Lower leg skin (tissue), 4 donors: ENCODE measurements at regions not wholly inside any gene's neighbourhood (a gene's known extent, or its start where the extent isn't known, plus 50 kb on each side); places are given as distances from the start of the nearest gene placed in this dataset.

ENCODE experiments used
- DNase-seq, 2 donors: peaks; one replicate each; pipeline ENCODE4 v3.0.0-alpha.2; 2019; ENCODE audit warnings: low spot score in 2 of 2
- H3K4me3 ChIP-seq: fragments of 200-600 bp; sonication (generic); 2 replicates; pipeline ENCODE4 v1.5.1; 2017; ENCODE audit warnings: mild to moderate bottlenecking, low read depth; ENCODE audit not compliant: poor library complexity, severe bottlenecking
- CTCF ChIP-seq, 3 donors: fragments of 450-650 bp; IDR thresholded peaks; one replicate each; pipeline ENCODE4 v1.5.1; 2016; ENCODE audit warnings: antibody characterized with exemption in 3 of 3, mild to moderate bottlenecking in 3 of 3, moderate library complexity in 2 of 3
- POLR2A ChIP-seq, 2 donors: fragments of 450-650 bp; IDR thresholded peaks; one replicate each; pipeline ENCODE4 v1.6.1; 2016 to 2017; ENCODE audit warnings: antibody characterized with exemption in 2 of 2, mild to moderate bottlenecking in 1 of 2, moderate library complexity in 1 of 2
- WGBS, 2 donors: methylation state at CpG; one replicate each; pipeline ENCODE4 v1.1.5; 2018; 5-methylcytosine and 5-hydroxymethylcytosine counted together
- intact Hi-C: fragments of 100-400 bp; cut with DNase I; formaldehyde crosslinking; loops from one replicate; pipeline ENCODE4 v1.15.0; 2023; ENCODE audit warnings: low total_unique reads

- intact Hi-C loops: no loop called here
- H3K4me3 ChIP-seq: no peak overlapping the region
- DNase-seq: no peak
- 72 to 83% methylated on average over 2 of the region's 2 CpGs for WGBS, 2 donors
- TF ChIP-seq CTCF (IDR thresholded peaks at IDR 0.05) (no peak), POLR2A (IDR thresholded peaks at IDR 0.05) (no peak)
Measured at GRCh38 chr21:18769599-18769998, 366.0 kb upstream of the TMPRSS15 start.

- TF ChIP-seq POLR2A (IDR thresholded peaks at IDR 0.05) (no peak), CTCF (IDR thresholded peaks at IDR 0.05) (no peak)
- intact Hi-C loops: no loop called here
- H3K4me3 ChIP-seq: no peak overlapping the region
- 61 to 63% methylated on average over 4 of the region's 4 CpGs for WGBS, 2 donors
- DNase-seq: no peak
Measured at GRCh38 chr21:18771845-18772380, 368.3 kb upstream of the TMPRSS15 start.

- WGBS, 2 donors: 12 to 26% methylated on average over 2 of the region's 2 CpGs
- TF ChIP-seq POLR2A (IDR thresholded peaks at IDR 0.05) (no peak), CTCF (IDR thresholded peaks at IDR 0.05) (no peak)
- H3K4me3 ChIP-seq: no peak overlapping the region
- DNase-seq: no peak
- intact Hi-C loops: no loop called here
Measured at GRCh38 chr21:18772404-18772803, 368.8 kb upstream of the TMPRSS15 start.

- intact Hi-C loops: no loop called here
Measured at GRCh38 chr21:18772897-18773296, 369.3 kb upstream of the TMPRSS15 start.

GRCh38 chr21:18776936-18777335 lies 373.4 kb upstream of the TMPRSS15 start:
- TF ChIP-seq CTCF (IDR thresholded peaks at IDR 0.05) (no peak), POLR2A (IDR thresholded peaks at IDR 0.05) (no peak)
- no peak for DNase-seq

More at GRCh38 chr21:18772897-18773296, 369.3 kb upstream of the TMPRSS15 start:
- TF ChIP-seq POLR2A (IDR thresholded peaks at IDR 0.05) (no peak), CTCF (IDR thresholded peaks at IDR 0.05) (no peak)
- 48 to 64% methylated on average over 2 of the region's 2 CpGs for WGBS, 2 donors
- no peak overlapping the region for H3K4me3 ChIP-seq
- DNase-seq: no peak

GRCh38 chr21:18782721-18783120 lies 379.1 kb upstream of the TMPRSS15 start:
- no peak overlapping the region for H3K4me3 ChIP-seq
- no peak for TF ChIP-seq POLR2A (IDR thresholded peaks at IDR 0.05)
- TF ChIP-seq CTCF (IDR thresholded peaks at IDR 0.05): no peak
- 31 to 32% methylated on average over 1 of the region's 1 CpG for WGBS, 2 donors
- no peak for DNase-seq
- intact Hi-C loops: no loop called here

More at GRCh38 chr21:18776936-18777335, 373.4 kb upstream of the TMPRSS15 start:
- WGBS, 2 donors: 50 to 71% methylated on average over 4 of the region's 4 CpGs
- H3K4me3 ChIP-seq: no peak overlapping the region
- intact Hi-C loops: no loop called here
